ENCODE measurements at regions not wholly inside any gene's neighbourhood (a gene's known extent, or its start where the extent isn't known, plus 50 kb on each side); places are given as distances from the start of the nearest gene placed in this dataset.
"Not testable (repeated sequence)": the region's sequence is repeated elsewhere in the genome, so short reads cannot be mapped to it uniquely, and the experiment has no call there.

DNA sequence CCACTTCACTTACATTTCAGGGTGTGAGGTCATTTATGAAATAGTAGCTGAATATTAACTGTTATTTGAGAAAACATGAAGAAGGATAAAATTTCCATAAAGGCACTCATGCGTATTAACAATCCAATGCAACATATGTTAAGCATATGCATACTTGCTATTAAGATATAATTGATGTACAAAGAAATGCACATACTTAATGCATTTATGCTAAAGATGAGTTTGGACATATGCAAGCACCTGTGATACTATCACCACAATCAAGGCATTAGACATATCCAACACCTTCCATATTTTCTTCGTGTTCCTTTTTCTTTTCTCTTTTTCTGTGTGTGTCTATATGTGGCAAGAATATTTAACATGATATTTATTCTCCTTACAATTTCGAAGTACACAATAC, 464.8 kb upstream of the BRINP3 start:
- no peaks in the 10 kb centered on the region for H3K4me1 Mint-ChIP-seq
- ATAC-seq = no peak
- H3K9me3 Mint-ChIP-seq = peaks cover 6% of the 10 kb centered on the region
- H3K27me3 Mint-ChIP-seq = no peaks in the 10 kb centered on the region
- H3K36me3 Mint-ChIP-seq = no peaks in the 10 kb centered on the region
- H3K4me3 Mint-ChIP-seq = no peak overlapping the region
- no peak overlapping the region for H3K27ac Mint-ChIP-seq

DNA sequence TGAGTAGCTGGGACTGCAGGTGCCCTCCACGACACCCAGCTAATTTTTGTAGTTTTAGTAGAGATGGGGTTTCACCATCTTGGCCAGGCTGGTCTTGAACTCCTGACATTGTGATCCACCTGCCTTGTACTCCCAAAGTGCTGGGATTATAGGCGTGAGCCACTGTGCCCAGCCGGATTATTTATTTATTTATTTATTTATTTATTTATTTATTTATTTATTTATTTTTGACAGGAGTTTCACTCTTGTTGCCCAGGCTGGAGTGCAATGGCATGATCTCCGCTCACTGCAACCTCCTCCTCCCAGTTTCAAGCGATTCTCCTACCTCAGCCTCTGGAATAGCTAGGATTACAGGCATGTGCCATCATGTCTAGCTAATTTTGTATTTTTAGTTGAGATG, 466.1 kb upstream of the BRINP3 start:
- H3K9me3 Mint-ChIP-seq, H3K27me3 Mint-ChIP-seq, ATAC-seq, H3K36me3 Mint-ChIP-seq, H3K27ac Mint-ChIP-seq, H3K4me3 Mint-ChIP-seq, H3K4me1 Mint-ChIP-seq: not testable (repeated sequence)

DNA sequence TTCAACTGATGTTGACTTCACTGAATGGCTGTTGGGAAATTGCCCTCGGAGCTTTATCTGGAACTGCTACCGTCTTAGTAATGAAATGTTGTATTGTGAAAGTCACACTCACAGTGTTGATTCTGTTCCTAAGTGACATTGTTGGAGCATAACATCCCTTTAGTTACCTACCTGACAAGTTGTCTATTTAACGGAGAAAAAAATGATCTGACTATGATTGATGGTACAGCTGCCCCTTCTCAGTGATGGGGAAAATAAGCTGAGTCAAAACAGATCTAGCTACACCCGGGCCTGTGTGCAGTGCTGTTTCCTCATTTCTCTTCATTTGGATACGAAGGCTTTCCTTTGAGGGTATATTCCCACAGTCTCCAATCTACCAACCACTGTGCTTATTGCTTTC, 472.3 kb upstream of the BRINP3 start:
- Mint-ChIP-seq H3K36me3 (no peaks in the 10 kb centered on the region), H3K4me1 (no peaks in the 10 kb centered on the region), H3K9me3 (peaks cover 3% of the 10 kb centered on the region), H3K27me3 (no peaks in the 10 kb centered on the region), H3K4me3 (no peak overlapping the region), H3K27ac (no peak overlapping the region)
- no peak for ATAC-seq

DNA sequence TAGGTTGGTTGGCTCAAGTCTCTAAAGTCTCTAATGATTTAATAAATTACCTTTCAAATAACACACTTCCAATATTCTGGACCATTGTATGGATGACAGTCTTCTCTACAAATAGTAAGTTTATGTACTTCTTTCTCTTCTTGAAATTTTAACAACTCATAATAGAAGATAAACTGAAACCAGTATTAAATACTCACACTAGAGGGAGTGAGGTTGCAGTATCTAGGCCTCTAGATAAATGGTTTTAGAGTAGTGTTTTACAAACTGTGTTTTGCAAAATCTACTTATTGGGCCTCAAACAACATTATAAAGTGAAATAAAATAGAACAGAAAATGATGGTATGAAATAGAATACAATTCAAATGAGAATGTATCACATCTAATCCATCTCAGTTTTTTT, 479.9 kb upstream of the BRINP3 start:
- Mint-ChIP-seq H3K27ac (no peak overlapping the region), H3K4me1 (no peaks in the 10 kb centered on the region), H3K27me3 (no peaks in the 10 kb centered on the region), H3K9me3 (no peaks in the 10 kb centered on the region), H3K4me3 (no peak overlapping the region), H3K36me3 (no peaks in the 10 kb centered on the region)
- no peak for ATAC-seq

DNA sequence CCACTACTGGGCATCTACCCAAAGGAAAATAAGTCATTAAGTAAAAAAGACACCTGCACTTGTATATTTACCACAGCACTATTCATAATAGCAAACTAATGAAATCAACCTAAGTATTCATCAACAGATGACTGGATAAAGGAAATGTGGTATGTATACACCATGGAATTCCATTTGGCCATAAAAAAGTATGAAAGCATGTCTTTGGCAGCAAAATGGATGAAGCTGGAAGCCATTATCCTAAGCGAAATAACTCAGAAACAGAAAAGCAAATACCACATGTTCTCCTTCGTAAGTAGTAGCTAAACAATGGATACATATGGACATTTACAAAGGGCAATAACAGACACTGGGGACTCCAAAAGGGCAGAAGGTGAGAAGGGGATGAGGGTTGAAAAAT, 485.7 kb upstream of the BRINP3 start:
- H3K27me3 Mint-ChIP-seq = no peaks in the 10 kb centered on the region
- H3K9me3 Mint-ChIP-seq = peaks cover 3% of the 10 kb centered on the region
- no peak for ATAC-seq
- no peaks in the 10 kb centered on the region for H3K36me3 Mint-ChIP-seq
- no peak overlapping the region for H3K27ac Mint-ChIP-seq
- no peak overlapping the region for H3K4me3 Mint-ChIP-seq
- no peaks in the 10 kb centered on the region for H3K4me1 Mint-ChIP-seq

DNA sequence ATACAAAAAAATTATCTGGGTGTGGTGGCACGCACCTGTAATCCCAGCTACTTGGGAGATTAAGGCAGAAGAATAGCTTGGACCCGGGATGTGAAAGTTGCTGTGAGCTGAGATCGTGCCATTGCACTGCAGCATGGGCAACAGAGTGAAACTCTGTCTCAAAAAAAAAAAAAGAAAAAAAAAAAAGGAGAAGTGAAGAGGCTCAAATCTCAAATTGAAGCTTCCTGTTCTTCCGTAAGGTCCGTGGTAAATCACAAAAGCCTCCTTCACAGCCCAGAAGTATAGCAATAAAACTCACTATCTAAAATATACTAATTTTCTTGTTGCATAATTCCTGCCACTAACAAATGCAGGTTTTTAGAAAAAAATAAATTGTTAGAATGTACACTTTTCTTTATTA, 498.2 kb upstream of the BRINP3 start:
- ATAC-seq = no peak
- Mint-ChIP-seq H3K4me3 (no peak overlapping the region), H3K27ac (no peak overlapping the region), H3K9me3 (no peaks in the 10 kb centered on the region), H3K4me1 (no peaks in the 10 kb centered on the region), H3K27me3 (no peaks in the 10 kb centered on the region), H3K36me3 (no peaks in the 10 kb centered on the region)

DNA sequence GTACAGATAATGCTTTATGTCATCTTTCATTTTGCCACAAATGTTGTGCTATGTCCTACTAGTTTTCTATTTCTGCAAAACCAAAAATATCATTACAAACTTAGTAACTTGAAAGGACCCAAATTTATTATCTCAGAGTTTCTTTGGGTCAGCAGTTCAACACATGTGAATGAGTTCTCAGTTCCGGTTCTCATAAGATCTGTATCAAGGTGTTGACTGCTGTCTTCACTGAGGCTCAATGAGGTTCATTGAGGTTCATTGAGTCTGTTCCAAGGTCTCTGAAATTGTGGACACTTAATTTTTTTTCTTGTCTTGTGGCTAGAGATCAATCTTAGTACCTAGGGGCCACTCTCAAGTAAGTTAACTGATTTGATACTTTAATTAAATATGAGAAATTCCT, 525.1 kb upstream of the BRINP3 start:
- H3K27ac Mint-ChIP-seq = no peak overlapping the region
- no peaks in the 10 kb centered on the region for H3K4me1 Mint-ChIP-seq
- ATAC-seq = no peak
- no peaks in the 10 kb centered on the region for H3K36me3 Mint-ChIP-seq
- no peaks in the 10 kb centered on the region for H3K9me3 Mint-ChIP-seq
- no peak overlapping the region for H3K4me3 Mint-ChIP-seq
- no peaks in the 10 kb centered on the region for H3K27me3 Mint-ChIP-seq

DNA sequence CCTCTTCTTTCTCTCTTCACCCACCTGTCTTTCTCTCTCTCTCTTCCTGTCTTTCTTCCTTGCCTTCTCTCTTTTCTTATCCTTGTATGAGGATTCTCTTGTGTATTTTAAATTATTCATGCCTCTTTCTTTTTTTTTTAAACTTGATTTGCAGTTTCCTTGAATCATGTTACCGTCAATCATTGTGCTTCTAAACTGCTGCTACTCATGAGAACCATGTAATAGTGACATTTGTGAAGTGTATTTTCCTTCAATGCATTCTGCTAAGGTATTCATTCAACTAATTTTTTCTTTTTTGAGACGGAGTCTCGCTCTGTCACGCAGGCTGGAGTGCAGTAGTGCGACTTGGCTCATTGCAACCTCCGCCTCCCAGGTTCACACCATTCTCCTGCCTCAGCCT, 539.1 kb upstream of the BRINP3 start:
- Mint-ChIP-seq H3K9me3 (no peaks in the 10 kb centered on the region), H3K27me3 (no peaks in the 10 kb centered on the region), H3K4me3 (no peak overlapping the region), H3K4me1 (no peaks in the 10 kb centered on the region), H3K27ac (no peak overlapping the region), H3K36me3 (no peaks in the 10 kb centered on the region)
- ATAC-seq = no peak

DNA sequence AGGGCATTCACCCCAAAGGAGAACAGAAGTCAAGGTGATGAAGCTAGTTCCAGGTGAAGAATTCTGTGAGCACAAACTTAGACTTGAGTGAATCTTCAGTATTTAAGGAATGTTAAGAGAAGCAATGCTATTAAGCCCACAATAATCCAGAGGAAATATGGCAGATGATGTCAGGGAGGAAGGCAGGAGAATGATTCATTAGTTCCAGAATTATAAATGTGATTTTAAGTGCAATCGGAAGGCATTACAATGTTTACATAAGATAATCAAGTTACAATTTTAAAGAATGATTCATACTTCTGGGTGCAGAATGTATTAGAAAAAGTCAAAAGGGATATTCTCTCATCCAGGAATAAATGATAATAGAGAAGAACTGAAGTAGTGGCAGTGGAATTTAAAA, 545.2 kb upstream of the BRINP3 start:
- ATAC-seq = no peak
- H3K4me1 Mint-ChIP-seq = no peaks in the 10 kb centered on the region
- H3K9me3 Mint-ChIP-seq = peaks cover 6% of the 10 kb centered on the region
- H3K27ac Mint-ChIP-seq = no peak overlapping the region
- H3K27me3 Mint-ChIP-seq = no peaks in the 10 kb centered on the region
- no peak overlapping the region for H3K4me3 Mint-ChIP-seq
- no peaks in the 10 kb centered on the region for H3K36me3 Mint-ChIP-seq

DNA sequence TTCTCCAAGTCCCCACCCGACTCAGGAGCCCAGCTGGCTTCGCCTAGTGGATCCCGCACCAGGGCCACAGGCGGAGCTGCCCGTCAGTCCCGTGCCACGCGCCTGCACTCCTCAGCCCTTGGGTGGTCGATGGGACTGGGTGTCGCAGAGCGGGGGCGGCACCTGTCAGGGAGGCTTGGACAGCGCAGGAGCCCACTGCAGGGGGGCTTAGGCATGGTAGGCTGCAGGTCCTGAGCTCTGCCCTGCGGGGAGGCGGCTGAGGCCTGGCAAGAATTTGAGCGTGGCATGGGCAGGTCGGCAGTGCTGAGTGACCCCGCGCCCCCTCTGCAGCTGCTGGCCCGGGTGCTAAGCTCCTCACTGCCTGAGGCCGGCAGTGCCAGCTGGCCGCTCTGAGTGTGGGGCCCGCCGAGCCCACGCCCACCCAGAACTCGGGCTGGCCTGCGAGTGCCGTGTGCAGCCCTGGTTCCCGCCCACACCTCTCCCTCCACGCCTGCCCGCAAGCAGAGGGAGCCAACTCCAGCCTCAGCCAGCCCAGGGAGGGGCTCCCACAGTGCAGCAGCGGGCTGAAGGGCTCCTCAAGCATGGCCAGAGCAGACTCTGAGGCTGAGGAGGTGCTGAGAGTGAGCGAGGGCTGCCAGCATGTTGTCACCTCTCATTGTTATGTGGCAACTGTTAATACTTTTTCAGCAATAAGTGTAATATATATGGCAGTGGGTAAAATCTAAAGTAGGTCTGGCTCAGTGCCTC, 548.4 kb upstream of the BRINP3 start:
- ATAC-seq = no peak
- H3K4me3 Mint-ChIP-seq = no peak overlapping the region
- H3K27me3 Mint-ChIP-seq = no peaks in the 10 kb centered on the region

DNA sequence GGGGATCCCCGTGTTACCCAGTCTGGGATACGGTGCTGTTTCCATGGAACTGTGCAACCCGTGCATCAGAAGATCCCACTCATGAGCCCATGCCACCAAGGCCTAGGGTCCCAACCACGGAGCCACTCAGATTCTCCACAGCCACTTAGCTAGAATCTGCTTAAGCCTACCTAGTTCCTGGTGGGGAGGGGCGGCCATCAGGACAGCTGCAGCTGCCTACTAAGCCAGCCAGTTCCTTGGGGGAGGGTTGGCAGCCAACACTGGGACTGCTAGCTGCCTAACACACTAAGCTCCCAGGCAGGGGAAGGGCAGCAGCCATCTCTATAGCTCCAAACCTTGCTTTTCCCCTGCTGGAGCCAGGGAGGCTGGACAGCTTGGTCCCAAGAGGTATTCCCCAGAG, 549.2 kb upstream of the BRINP3 start:
- H3K9me3 Mint-ChIP-seq = peaks cover 14% of the 10 kb centered on the region
- no peaks in the 10 kb centered on the region for H3K27me3 Mint-ChIP-seq
- H3K36me3 Mint-ChIP-seq = no peaks in the 10 kb centered on the region
- no peak overlapping the region for H3K27ac Mint-ChIP-seq
- no peak for ATAC-seq
- no peak overlapping the region for H3K4me3 Mint-ChIP-seq
- H3K4me1 Mint-ChIP-seq = no peaks in the 10 kb centered on the region

More for the DNA sequence above, 548.4 kb upstream of the BRINP3 start:
- Mint-ChIP-seq H3K4me1 (no peaks in the 10 kb centered on the region), H3K36me3 (no peaks in the 10 kb centered on the region), H3K27ac (no peak overlapping the region), H3K9me3 (peaks cover 14% of the 10 kb centered on the region)

DNA sequence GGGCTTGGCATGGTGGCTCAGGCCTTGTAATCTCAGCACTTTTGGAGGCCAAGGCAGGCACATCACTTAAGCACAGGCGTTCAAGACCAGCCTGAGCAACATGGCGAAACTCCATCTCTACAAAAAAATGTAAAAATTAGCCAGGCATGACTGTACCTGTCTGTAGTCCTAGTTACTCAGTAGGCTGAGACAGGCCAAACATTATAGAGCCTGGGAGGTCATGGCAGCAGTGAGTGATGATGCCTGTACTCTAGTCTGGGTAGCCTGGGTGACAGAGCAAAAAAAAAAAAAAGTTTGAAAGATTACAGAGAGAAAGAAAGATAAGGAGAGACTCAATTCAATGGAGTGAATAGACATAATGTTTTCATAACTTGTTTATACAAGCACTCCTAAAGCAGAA, 556.5 kb upstream of the BRINP3 start:
- ATAC-seq = no peak
- H3K4me1 Mint-ChIP-seq = no peaks in the 10 kb centered on the region
- H3K4me3 Mint-ChIP-seq = no peak overlapping the region
- peaks cover 11% of the 10 kb centered on the region for H3K9me3 Mint-ChIP-seq
- no peaks in the 10 kb centered on the region for H3K27me3 Mint-ChIP-seq
- H3K36me3 Mint-ChIP-seq = no peaks in the 10 kb centered on the region
- H3K27ac Mint-ChIP-seq = no peak overlapping the region

DNA sequence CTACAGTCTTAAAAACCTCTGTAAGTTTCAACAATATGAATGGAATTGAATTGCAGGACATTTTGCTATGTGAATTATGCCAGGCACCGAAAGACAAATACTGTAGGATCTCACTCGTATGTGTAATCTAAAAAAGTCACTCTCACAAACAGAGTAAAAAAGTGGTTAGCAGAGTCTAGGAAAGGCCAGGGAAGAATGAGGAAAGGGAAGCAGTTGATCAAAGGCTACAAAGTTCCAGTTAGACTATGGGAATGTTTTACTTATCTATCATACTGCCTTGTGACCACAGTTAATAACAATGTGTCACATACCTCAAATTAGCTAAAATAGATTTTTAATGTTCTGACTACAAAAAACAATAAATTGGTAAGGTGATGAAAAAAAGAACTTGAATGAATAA, 565.4 kb upstream of the BRINP3 start:
- no peak for ATAC-seq
- Mint-ChIP-seq H3K9me3 (peaks cover 7% of the 10 kb centered on the region), H3K4me1 (no peaks in the 10 kb centered on the region), H3K27ac (no peak overlapping the region), H3K27me3 (no peaks in the 10 kb centered on the region), H3K4me3 (no peak overlapping the region), H3K36me3 (no peaks in the 10 kb centered on the region)

DNA sequence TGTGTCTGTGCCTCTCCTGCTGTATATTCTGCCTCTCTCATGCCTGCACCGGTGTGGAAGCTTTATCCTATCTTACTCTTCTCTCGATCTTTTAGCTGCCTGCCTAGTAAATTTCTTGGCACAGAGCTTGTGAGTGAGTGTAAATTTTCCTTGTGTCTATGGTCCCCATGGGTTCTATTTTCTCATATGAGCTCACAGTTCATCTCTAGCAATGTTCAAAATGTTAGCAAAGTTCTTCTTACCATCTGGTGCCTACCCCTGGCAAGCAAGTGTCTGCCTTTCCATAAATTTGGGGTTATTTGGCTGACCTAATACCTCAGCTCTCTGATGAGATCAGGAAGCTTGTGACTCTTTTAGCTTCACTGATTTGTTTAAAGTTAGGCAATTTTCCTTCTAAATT, 572.1 kb upstream of the BRINP3 start:
- peaks cover 11% of the 10 kb centered on the region for H3K9me3 Mint-ChIP-seq
- no peaks in the 10 kb centered on the region for H3K4me1 Mint-ChIP-seq
- no peak for ATAC-seq
- no peak overlapping the region for H3K27ac Mint-ChIP-seq
- no peak overlapping the region for H3K4me3 Mint-ChIP-seq
- H3K36me3 Mint-ChIP-seq = no peaks in the 10 kb centered on the region
- no peaks in the 10 kb centered on the region for H3K27me3 Mint-ChIP-seq

DNA sequence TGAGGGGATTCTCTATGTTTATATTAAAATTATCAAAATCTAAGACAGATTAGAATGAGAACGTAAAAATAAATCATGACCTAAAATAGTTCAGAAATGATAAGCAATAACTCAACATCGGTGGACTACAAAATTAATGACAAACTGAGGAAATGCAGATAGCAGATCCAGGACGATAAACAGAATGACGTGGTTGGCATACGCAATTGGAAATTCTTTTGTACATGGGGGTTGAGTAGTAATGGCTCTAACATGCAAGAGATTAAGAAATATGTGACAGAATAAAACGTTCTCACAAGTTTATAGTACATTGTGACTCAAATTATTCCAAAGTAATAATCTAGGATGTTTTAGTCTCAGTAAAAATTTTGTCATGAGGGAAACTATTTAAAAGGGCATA, 575.2 kb upstream of the BRINP3 start:
- H3K4me1 Mint-ChIP-seq = no peaks in the 10 kb centered on the region
- no peaks in the 10 kb centered on the region for H3K27me3 Mint-ChIP-seq
- no peak for ATAC-seq
- no peaks in the 10 kb centered on the region for H3K36me3 Mint-ChIP-seq
- no peak overlapping the region for H3K4me3 Mint-ChIP-seq
- no peak overlapping the region for H3K27ac Mint-ChIP-seq
- H3K9me3 Mint-ChIP-seq = peaks cover 4% of the 10 kb centered on the region

DNA sequence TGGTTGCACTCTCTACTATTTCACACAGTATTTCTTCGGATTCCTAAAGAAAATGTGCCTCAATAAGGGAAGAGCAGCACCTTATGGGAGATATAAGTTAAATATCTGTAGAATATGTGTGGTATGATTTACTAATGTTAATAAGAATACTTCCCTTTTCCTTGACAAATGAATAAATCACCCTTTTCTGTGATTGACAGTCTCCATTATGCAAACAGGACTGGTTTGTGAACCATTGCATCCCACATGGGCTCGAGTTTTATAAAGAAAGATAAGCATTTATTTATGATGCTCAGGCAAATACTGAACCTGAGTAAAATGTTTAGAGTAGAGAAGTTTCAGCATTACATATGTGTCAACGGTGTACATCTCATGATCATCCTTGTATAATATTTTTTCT, 587.7 kb upstream of the BRINP3 start:
- no peaks in the 10 kb centered on the region for H3K36me3 Mint-ChIP-seq
- H3K4me3 Mint-ChIP-seq = no peak overlapping the region
- no peak overlapping the region for H3K27ac Mint-ChIP-seq
- H3K27me3 Mint-ChIP-seq = no peaks in the 10 kb centered on the region
- peaks cover 14% of the 10 kb centered on the region for H3K9me3 Mint-ChIP-seq
- no peak for ATAC-seq
- no peaks in the 10 kb centered on the region for H3K4me1 Mint-ChIP-seq

DNA sequence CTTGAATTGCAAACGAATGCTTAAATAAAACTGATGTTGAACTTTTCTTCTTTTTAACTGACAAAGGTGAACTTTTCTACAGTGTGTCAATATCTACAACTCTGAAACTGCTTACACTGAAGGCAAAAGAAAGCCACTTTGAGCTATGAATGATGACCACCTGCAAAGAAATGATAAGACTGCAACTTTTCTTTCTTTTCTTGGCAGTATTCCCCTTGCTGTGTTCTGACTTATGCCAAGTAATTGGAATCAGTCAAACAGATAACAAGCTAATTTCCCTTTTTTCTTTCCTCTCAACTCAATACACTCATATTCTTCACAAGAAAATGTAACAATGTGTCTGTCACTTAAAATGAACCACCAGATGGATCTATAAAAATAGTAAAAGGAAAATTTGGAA, 588.1 kb upstream of the BRINP3 start:
- no peak for ATAC-seq
- Mint-ChIP-seq H3K9me3 (peaks cover 11% of the 10 kb centered on the region), H3K27me3 (no peaks in the 10 kb centered on the region), H3K36me3 (no peaks in the 10 kb centered on the region), H3K27ac (no peak overlapping the region), H3K4me3 (no peak overlapping the region), H3K4me1 (no peaks in the 10 kb centered on the region)

All from stimulated activated memory B cell treated with anti-CD40 and anti-IgM and Interleukin-4, amounts not matched to agents 10 μg/mL and 1 μg/mL and 100 μg/mL, for 72 hours (primary cell).